Epithelial cell of esophagus (primary cell): ENCODE measurements at regions not wholly inside any gene's neighbourhood (a gene's known extent, or its start where the extent isn't known, plus 50 kb on each side); places are given as distances from the start of the nearest gene placed in this dataset.

ENCODE experiments used
- DNase-seq: peaks from one replicate; pipeline ENCODE4 v3.0.0; 2010; ENCODE audit warnings: low read depth
- H3K4me3 ChIP-seq: 2 replicates; pipeline ENCODE4 v1.5.1; 2011; ENCODE audit warnings: mild to moderate bottlenecking, low read length, control low read depth
- CTCF ChIP-seq: IDR thresholded peaks from 2 replicates; pipeline ENCODE4 v1.5.1; 2011; ENCODE audit warnings: low read depth, mild to moderate bottlenecking, low read length, control low read depth, inconsistent platforms; ENCODE audit not compliant: insufficient read depth; ENCODE audit errors: missing control alignments

GRCh38 chr13:21757763-21758162 is 86.9 kb downstream of the FGF9 start:
- DNase-seq = no peak
- no peak for TF ChIP-seq CTCF
- H3K4me3 ChIP-seq = no peak overlapping the region

- no peak for TF ChIP-seq CTCF
- no peak overlapping the region for H3K4me3 ChIP-seq
- DNase-seq = no peak
Measured at GRCh38 chr13:21758441-21758840, 87.6 kb downstream of the FGF9 start.

- H3K4me3 ChIP-seq = no peak overlapping the region
- no peak for TF ChIP-seq CTCF
- DNase-seq = no peak
Measured at GRCh38 chr13:21759463-21759862, 88.6 kb downstream of the FGF9 start.

- TF ChIP-seq CTCF = no peak
- DNase-seq = no peak
- no peak overlapping the region for H3K4me3 ChIP-seq
Measured at GRCh38 chr13:21759911-21760310, 89.0 kb downstream of the FGF9 start.

GRCh38 chr13:21761770-21762169 is 90.9 kb downstream of the FGF9 start:
- H3K4me3 ChIP-seq = no peak overlapping the region
- TF ChIP-seq CTCF = no peak

GRCh38 chr13:21762512-21762911 is 91.6 kb downstream of the FGF9 start:
- DNase-seq = no peak
- no peak overlapping the region for H3K4me3 ChIP-seq
- TF ChIP-seq CTCF = no peak

More at GRCh38 chr13:21761770-21762169, 90.9 kb downstream of the FGF9 start:
- DNase-seq = no peak

GRCh38 chr13:21767032-21767431 is 96.2 kb downstream of the FGF9 start:
- DNase-seq = no peak
- no peak for TF ChIP-seq CTCF
- H3K4me3 ChIP-seq = no peak overlapping the region
